Stimulated activated naive CD8-positive, alpha-beta T cell treated with anti-CD3 and anti-CD28 coated beads, Interleukin-15, amount 100 ng/mL, for 72 hours (primary cell): ENCODE measurements at regions not wholly inside any gene's neighbourhood (a gene's known extent, or its start where the extent isn't known, plus 50 kb on each side); places are given as distances from the start of the nearest gene placed in this dataset.

Experiments
- ATAC-seq: fragments of 150-1000 bp; cut with Tn5 transposase; 2 replicates; pipeline ENCODE4 v1.10.0; 2021; ENCODE audit warnings: mild to moderate bottlenecking, moderate library complexity
- DNase-seq, 2 donors: peaks; one replicate each; pipeline ENCODE4 v3.0.0; 2021 to 2022
- H3K27ac Mint-ChIP-seq, 2 donors: one replicate each; pipeline ENCODE4 v1.8.0; 2022; ENCODE audit warnings: mild to moderate bottlenecking in 2 of 2, mixed read lengths in 2 of 2, moderate library complexity in 2 of 2
- H3K27me3 Mint-ChIP-seq: one replicate; pipeline ENCODE4 v1.8.0; 2022; ENCODE audit warnings: mixed read lengths
- H3K4me1 Mint-ChIP-seq: one replicate; pipeline ENCODE4 v1.8.0; 2022; ENCODE audit warnings: mild to moderate bottlenecking, mixed read lengths
- H3K4me3 Mint-ChIP-seq, 2 donors: one replicate each; pipeline ENCODE4 v1.8.0; 2022; ENCODE audit warnings: mild to moderate bottlenecking in 2 of 2, mixed read lengths in 2 of 2, moderate library complexity in 1 of 2
- H3K9me3 Mint-ChIP-seq, 2 donors: one replicate each; pipeline ENCODE4 v1.8.0; 2022; ENCODE audit warnings: mixed read lengths in 2 of 2

GRCh38 chr3:83302091-83302490, 1540.6 kb upstream of the GBE1 start:
- Mint-ChIP-seq H3K27me3 (no peaks in the 10 kb centered on the region), H3K4me3 (no peak overlapping the region), H3K4me1 (no peaks in the 10 kb centered on the region), H3K27ac (no peak overlapping the region), H3K9me3 (peaks cover 7 to 16% of the 10 kb centered on the region in 2 donors)
- no peak for ATAC-seq
- no peak for DNase-seq

- Mint-ChIP-seq H3K27ac (no peak overlapping the region), H3K4me1 (no peaks in the 10 kb centered on the region), H3K4me3 (no peak overlapping the region), H3K27me3 (no peaks in the 10 kb centered on the region), H3K9me3 (peaks cover 11 to 15% of the 10 kb centered on the region in 2 donors)
- no peak for ATAC-seq
- no peak for DNase-seq
These were observed 1556.2 kb upstream of the GBE1 start for GRCh38 chr3:83317605-83318004.

- H3K27me3 Mint-ChIP-seq: no peaks in the 10 kb centered on the region
- H3K27ac Mint-ChIP-seq: no peak overlapping the region
- no peak overlapping the region for H3K4me3 Mint-ChIP-seq
- ATAC-seq: no peak
- H3K9me3 Mint-ChIP-seq: peaks cover 13 to 23% of the 10 kb centered on the region in 2 donors
- no peaks in the 10 kb centered on the region for H3K4me1 Mint-ChIP-seq
- no peak for DNase-seq
These were observed 1559.3 kb upstream of the GBE1 start for GRCh38 chr3:83320726-83321125.

DNA sequence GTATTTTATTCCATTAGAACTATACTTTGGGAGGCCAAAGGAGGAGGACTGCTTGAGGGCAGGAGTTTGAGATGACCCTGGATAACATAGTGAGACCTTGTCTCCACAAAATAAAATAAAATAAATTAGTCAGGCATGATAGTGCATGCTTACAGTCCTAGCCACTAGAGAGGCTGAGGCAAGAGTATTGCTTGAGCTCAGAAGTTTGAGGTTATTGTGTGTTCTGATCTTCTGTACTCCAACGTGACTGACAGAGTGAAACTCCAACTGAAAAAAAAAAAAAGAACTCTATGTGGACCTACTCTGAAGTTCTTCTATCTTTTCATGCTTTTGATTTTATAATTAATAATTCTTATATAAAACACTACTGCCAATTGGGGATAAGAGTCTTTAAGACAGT, 1560.0 kb upstream of the GBE1 start:
- no peak for DNase-seq
- H3K27ac Mint-ChIP-seq: no peak overlapping the region
- H3K27me3 Mint-ChIP-seq: no peaks in the 10 kb centered on the region
- no peaks in the 10 kb centered on the region for H3K4me1 Mint-ChIP-seq
- no peak overlapping the region for H3K4me3 Mint-ChIP-seq
- no peak for ATAC-seq
- peaks cover 13 to 23% of the 10 kb centered on the region in 2 donors for H3K9me3 Mint-ChIP-seq

- no peak for ATAC-seq
- Mint-ChIP-seq H3K9me3 (peaks cover 13 to 23% of the 10 kb centered on the region in 2 donors), H3K4me1 (no peaks in the 10 kb centered on the region), H3K27me3 (no peaks in the 10 kb centered on the region), H3K4me3 (no peak overlapping the region), H3K27ac (no peak overlapping the region)
- DNase-seq: no peak
These were observed 1560.4 kb upstream of the GBE1 start for GRCh38 chr3:83321891-83322290.

DNA sequence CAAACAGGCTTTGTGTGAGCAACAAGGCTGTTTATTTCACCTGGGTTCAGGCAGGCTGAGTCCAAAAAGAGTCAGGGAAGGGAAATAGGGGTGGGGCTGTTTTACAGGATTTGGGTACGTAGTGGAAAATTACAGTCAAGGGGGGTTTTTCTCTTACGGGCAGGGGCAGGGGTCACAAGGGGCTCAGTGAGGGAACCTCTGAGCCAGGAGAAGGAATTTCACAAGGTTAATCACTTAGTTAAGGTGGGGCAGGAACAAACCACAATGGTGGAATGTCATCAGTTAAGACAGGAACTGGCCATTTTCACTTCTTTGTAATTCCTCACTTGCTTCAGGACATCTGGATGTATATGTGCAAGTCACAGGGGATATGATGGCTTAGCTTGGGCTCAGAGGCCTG, 1592.8 kb upstream of the GBE1 start:
- H3K4me1 Mint-ChIP-seq: no peaks in the 10 kb centered on the region
- no peak overlapping the region for H3K4me3 Mint-ChIP-seq
- ATAC-seq (no peak), DNase-seq (no peak)
- H3K9me3 Mint-ChIP-seq: peaks cover 23 to 30% of the 10 kb centered on the region in 2 donors
- H3K27me3 Mint-ChIP-seq: no peaks in the 10 kb centered on the region
- H3K27ac Mint-ChIP-seq: no peak overlapping the region

GRCh38 chr3:83393276-83393675, 1565.5 kb upstream of the CADM2 start:
- Mint-ChIP-seq H3K27ac (peak overlapping the region in 1 of 2 donors; percentile 27), H3K9me3 (peaks cover 0 to 7% of the 10 kb centered on the region in 2 donors), H3K27me3 (no peaks in the 10 kb centered on the region), H3K4me3 (no peak overlapping the region), H3K4me1 (no peaks in the 10 kb centered on the region)
- ATAC-seq (no peak), DNase-seq (no peak)

GRCh38 chr3:83403927-83404326, 1554.9 kb upstream of the CADM2 start:
- DNase-seq: no peak
- ATAC-seq: no peak
- Mint-ChIP-seq H3K9me3 (peaks cover 7 to 17% of the 10 kb centered on the region in 2 donors), H3K27ac (peak overlapping the region in 1 of 2 donors; percentile 80), H3K4me1 (no peaks in the 10 kb centered on the region), H3K4me3 (no peak overlapping the region), H3K27me3 (no peaks in the 10 kb centered on the region)

GRCh38 chr3:83426300-83426699, 1532.5 kb upstream of the CADM2 start:
- Mint-ChIP-seq H3K4me3 (no peak overlapping the region), H3K27ac (no peak overlapping the region), H3K27me3 (no peaks in the 10 kb centered on the region), H3K4me1 (no peaks in the 10 kb centered on the region), H3K9me3 (peaks cover 8 to 16% of the 10 kb centered on the region in 2 donors)
- DNase-seq (no peak), ATAC-seq (no peak)

- no peak for ATAC-seq
- Mint-ChIP-seq H3K27me3 (no peaks in the 10 kb centered on the region), H3K27ac (no peak overlapping the region), H3K4me3 (no peak overlapping the region), H3K4me1 (no peaks in the 10 kb centered on the region), H3K9me3 (no peaks in the 10 kb centered on the region)
- no peak for DNase-seq
These were observed 1523.8 kb upstream of the CADM2 start for GRCh38 chr3:83434880-83435587.

DNA sequence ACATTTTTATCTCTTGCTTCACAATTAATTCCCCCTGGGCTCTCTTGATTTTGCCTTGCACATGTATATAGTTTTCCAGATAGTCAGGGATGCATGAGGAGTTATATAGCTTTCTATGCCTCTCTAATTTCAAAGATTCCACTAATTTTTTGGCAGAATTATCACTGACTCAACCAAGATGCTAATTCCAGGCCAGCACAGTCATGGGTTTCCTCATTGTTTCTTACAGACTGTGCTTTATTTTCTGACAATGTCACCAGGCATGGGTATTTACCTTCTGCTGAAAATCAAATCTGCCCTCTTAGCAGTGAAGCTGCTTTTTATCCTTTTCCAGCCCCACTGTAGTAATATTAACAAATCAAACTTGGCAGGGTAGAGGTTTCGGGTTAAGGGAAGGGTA, 1520.6 kb upstream of the CADM2 start:
- DNase-seq (no peak), ATAC-seq (no peak)
- Mint-ChIP-seq H3K27ac (no peak overlapping the region), H3K4me1 (no peaks in the 10 kb centered on the region), H3K9me3 (peaks cover 10 to 18% of the 10 kb centered on the region in 2 donors), H3K4me3 (no peak overlapping the region), H3K27me3 (no peaks in the 10 kb centered on the region)

- H3K27me3 Mint-ChIP-seq: no peaks in the 10 kb centered on the region
- DNase-seq (no peak), ATAC-seq (no peak)
- no peak overlapping the region for H3K27ac Mint-ChIP-seq
- H3K4me3 Mint-ChIP-seq: no peak overlapping the region
- H3K9me3 Mint-ChIP-seq: no peaks in the 10 kb centered on the region
- no peaks in the 10 kb centered on the region for H3K4me1 Mint-ChIP-seq
These were observed 1505.7 kb upstream of the CADM2 start for GRCh38 chr3:83453056-83453455.

- Mint-ChIP-seq H3K9me3 (no peaks in the 10 kb centered on the region), H3K27ac (no peak overlapping the region)
- no peak for DNase-seq
These were observed 1504.4 kb upstream of the CADM2 start for GRCh38 chr3:83454353-83454752.

GRCh38 chr3:83457551-83457950, 1501.2 kb upstream of the CADM2 start:
- H3K27ac Mint-ChIP-seq: no peak overlapping the region
- no peaks in the 10 kb centered on the region for H3K9me3 Mint-ChIP-seq
- DNase-seq: no peak
- ATAC-seq: no peak
- no peak overlapping the region for H3K4me3 Mint-ChIP-seq
- H3K27me3 Mint-ChIP-seq: no peaks in the 10 kb centered on the region
- no peaks in the 10 kb centered on the region for H3K4me1 Mint-ChIP-seq

More at GRCh38 chr3:83454353-83454752, 1504.4 kb upstream of the CADM2 start:
- no peak for ATAC-seq
- Mint-ChIP-seq H3K4me1 (no peaks in the 10 kb centered on the region), H3K4me3 (no peak overlapping the region), H3K27me3 (no peaks in the 10 kb centered on the region)

DNA sequence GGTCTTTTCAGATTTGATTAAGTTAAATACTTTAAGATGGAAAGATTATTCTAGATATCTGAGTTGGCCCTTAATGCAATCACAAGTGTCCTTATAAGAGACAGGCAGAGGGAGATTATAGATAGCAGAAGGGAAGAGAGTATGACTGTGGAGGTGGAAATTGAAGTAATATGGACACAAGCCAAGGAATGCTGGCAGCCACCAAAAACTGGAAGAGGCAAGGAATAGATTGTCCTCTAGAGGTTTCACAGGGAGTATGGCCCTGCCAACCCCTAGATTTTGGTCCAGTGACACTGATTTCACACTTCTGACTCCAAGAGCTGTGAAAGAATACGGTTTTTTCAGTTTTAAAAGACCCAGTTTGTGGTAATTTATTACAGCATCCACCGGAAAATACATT, 1498.7 kb upstream of the CADM2 start:
- Mint-ChIP-seq H3K4me1 (no peaks in the 10 kb centered on the region), H3K9me3 (no peaks in the 10 kb centered on the region), H3K27ac (no peak overlapping the region), H3K27me3 (no peaks in the 10 kb centered on the region), H3K4me3 (no peak overlapping the region)
- ATAC-seq (no peak), DNase-seq (no peak)

DNA sequence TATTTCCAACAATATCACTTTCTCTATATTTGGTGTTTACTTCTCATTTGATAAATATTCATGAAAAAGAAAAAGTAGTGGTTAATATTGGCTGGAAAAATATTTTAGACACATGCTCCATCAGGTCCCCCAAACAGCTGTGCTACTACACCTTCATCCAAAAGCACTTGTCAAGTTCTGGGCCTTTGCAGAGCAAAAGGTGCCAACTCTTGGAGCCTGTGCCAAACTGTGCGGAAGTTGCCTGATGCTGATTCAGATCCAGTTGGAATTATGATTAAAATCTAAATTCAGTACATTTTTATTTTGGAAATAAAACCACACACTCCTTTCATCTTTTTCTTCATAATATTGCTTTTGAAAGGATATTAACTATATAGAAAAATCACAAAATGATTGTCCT, 1497.4 kb upstream of the CADM2 start:
- Mint-ChIP-seq H3K9me3 (no peaks in the 10 kb centered on the region), H3K4me3 (no peak overlapping the region), H3K4me1 (no peaks in the 10 kb centered on the region), H3K27me3 (no peaks in the 10 kb centered on the region), H3K27ac (no peak overlapping the region)
- no peak for DNase-seq
- no peak for ATAC-seq

- peak overlapping the region in 1 of 2 donors; percentile 48 for H3K27ac Mint-ChIP-seq
- no peak overlapping the region for H3K4me3 Mint-ChIP-seq
- no peaks in the 10 kb centered on the region for H3K4me1 Mint-ChIP-seq
- no peaks in the 10 kb centered on the region for H3K27me3 Mint-ChIP-seq
- DNase-seq (no peak), ATAC-seq (no peak)
- no peaks in the 10 kb centered on the region for H3K9me3 Mint-ChIP-seq
These were observed 1481.2 kb upstream of the CADM2 start for GRCh38 chr3:83477563-83477962.
